ENCODE measurements at regions not wholly inside any gene's neighbourhood (a gene's known extent, or its start where the extent isn't known, plus 50 kb on each side); places are given as distances from the start of the nearest gene placed in this dataset.

DNA sequence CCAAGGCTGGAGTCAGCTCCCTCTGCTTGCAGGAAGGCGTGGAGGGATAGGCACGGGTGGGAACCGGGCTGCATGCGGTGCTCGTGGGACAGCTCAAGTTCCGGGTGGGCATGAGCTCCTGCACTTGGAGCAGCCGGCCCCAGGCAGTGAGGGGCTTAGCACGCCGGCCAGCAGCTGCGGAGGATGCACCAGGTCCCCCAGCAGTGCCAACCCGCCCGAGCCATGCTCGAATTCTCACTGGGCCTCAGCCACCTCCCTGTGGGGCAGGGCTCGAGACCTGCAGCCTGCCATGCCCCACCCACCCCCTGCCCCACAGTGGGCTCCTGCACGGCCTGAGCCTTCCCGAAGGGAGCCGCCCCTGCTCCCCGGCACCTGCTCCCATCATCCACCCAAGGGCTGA lies 1501.8 kb downstream of the AACS start:
- TF ChIP-seq CTCF (IDR thresholded peaks at IDR 0.05 in 8 of 11, conservative IDR thresholded peaks at IDR 0.05 in 3 of 11) (no peak), POLR2A (IDR thresholded peaks at IDR 0.05) (no peak), POLR2AphosphoS5 (IDR thresholded peaks at IDR 0.05) (no peak)
